GM18519 (cell line): ENCODE measurements at regions not wholly inside any gene's neighbourhood (a gene's known extent, or its start where the extent isn't known, plus 50 kb on each side); places are given as distances from the start of the nearest gene placed in this dataset.

Source experiments
- ATAC-seq: cut with Tn5 transposase; IDR thresholded peaks from one replicate; pipeline ENCODE4 v1.9.1; 2021; ENCODE audit warnings: mild to moderate bottlenecking, moderate library complexity; ENCODE audit not compliant: unreplicated experiment, low FRiP score

DNA sequence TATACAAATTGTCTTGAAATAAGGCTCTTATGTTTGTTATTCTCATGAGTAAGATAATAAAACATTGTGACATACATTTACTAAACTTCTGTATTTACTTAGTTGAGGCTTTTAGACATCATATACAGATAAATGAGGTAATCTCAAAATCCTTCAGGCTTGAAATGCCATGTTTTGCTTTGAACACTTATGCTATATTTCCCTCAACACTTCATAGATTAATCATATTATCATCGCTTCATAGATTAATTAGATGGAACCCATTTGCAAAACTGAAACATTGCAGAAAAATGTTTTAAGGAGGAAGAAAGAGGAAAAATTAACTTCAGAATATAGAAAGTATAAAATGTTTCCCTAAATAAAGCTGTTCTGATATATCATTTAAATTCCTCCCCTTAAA is 165.0 kb upstream of the CNTNAP2 start:
- ATAC-seq: no peak

DNA sequence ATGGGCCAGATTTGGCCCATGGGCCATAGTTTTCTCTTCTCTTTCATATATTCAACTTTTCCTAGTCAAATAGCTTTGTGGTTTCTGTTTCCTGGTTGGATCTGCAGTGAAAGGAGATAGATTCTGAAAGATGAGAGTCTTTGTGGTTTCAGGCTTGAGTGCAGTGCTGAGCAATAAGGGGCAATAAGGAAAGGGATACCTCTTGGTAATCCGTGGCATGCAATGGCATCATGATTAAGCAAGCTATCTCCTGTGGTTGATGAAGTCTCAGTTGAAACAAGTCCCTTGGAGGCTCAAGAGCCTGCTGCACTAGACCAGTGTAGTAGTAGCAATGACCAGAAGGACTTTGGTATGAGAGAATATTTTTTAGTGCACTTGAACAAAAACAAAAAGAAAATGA is 187.7 kb upstream of the CNTNAP2 start:
- no peak for ATAC-seq

DNA sequence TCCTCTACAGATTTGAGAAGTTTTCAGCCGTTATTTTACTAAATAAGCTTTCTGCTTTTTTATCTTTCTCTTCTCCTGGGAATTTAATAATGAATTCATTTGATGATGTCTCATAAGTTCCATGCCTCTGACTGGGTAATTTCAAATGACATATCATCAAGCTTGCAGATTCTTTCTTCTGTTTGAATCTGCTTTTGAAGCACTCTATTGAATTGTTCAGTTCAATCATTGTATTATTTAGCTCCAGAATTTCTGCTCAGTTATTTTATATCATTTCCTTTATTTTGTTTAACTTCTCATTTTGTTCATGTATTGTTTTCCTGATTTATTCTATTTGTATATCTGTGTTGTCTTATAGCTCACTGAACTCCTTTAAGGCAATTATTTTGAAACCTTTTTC is 196.9 kb upstream of the CNTNAP2 start:
- ATAC-seq: no peak

DNA sequence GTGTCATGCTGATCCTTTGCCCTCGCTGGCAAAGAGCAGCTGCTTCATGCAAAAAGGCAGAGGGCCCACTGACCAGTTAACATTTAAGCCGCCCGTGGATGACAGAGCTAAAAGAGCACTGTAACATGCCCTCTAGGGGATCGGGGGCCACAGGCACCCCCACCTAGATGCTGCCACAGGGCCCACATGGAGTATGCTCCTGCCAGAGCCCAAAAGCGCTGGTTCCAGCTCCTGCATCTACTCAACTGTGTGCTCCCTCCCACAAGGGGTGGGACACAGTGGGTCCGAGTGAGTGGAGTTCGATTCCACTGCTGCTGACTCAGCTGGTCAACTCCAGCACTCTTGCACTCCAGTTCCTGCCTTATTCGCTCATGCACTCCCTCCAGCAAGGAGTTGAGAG is 199.8 kb upstream of the CNTNAP2 start:
- no peak for ATAC-seq

DNA sequence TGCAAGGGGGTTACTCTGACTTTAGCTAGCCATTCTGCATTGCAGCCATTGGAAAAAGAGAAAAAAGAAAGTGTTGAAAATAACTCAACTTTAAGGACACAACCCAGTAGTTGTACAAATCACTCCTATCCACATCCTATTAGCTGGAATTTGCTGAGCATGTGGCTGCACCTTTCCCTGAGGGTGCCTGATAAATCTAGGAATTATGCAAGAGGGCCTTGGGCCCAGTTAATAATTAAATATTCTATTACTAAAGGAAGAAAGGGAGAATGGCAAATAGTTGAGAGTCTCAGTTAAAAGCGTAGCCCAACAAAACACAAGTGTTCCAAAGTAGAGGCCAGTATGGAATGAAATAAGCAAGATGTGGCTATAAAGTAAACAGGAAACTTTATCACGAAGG is 200.9 kb upstream of the CNTNAP2 start:
- no peak for ATAC-seq

DNA sequence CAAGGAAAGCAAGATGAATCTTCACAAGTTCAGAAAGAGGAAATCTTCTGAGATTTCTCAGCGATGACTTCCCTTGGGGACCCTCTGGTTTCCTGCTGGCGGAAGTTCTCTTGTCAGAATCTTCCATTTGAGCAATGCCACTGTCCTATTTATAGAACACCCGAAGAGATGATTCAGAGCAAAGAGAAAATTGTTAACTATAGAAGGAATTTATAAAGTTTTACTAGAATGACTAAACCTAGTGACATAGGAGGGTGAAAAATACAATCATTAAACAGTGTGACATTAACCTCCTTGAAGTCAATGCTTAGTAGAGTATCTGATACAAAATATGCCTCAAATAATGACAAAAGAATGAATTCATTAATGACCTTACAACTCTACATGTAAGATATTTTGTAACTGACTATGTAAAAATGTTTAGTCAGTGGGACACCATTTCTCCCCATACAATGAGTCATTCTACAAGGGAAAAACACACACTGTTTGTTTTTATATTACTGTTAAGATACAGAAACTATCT is 206.5 kb upstream of the CNTNAP2 start:
- ATAC-seq: no peak

DNA sequence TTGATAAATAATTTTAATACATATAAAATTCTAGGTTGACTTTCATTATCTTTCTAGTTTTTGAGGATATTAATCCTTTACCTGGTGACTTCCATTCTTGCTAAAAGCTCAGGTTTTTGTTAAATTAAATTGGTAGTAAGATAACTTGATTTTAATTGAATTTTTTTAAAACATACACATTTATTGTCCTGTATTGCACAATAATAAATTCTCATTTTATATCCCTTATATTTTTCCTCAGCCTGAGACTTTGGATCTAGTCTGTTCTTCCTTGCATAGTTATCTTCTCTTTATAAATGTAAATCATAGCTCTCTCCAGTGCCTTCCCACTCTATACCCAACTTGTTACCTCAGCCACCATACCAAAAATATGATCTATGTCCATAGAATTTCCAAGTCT is 212.9 kb upstream of the CNTNAP2 start:
- no peak for ATAC-seq

DNA sequence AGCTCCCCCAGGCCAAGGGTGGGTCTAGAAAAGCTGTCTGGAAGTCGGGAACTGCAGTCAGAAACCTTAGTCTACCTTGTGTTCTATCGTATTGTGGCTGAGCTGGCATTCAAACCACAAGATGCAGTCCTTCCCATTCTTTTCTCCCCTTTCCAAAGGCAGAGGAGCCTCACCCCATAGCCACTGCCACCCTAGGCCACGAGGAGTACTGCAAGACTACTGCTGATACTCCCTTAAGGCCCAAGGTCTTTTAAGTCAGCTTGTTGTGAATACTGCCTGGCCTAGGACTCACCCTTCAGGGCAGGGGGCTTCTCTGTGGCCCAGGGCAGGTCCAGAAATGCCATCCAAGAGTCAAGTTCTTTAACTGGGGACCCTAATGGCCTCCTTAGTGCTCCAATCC is 214.5 kb upstream of the CNTNAP2 start:
- ATAC-seq: no peak

DNA sequence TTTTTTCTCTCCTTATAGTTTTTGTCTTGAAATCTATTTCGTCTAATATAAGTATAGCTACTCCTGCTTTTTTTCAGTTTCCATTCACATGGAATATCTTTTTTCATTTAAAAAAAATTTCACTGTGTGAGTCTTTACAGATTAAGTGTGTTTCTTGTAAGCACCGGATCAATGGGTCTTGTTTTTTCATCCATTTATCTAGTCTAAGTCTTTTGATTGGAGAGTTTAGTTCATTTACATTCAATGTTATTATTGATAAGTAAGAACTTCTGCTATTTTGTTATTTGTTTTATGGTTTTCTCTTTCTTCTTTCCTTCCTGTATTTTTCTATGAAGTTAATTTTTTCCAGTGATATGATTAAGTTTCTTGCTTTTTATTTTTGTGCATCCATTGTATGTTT is 216.7 kb upstream of the CNTNAP2 start:
- ATAC-seq: no peak

DNA sequence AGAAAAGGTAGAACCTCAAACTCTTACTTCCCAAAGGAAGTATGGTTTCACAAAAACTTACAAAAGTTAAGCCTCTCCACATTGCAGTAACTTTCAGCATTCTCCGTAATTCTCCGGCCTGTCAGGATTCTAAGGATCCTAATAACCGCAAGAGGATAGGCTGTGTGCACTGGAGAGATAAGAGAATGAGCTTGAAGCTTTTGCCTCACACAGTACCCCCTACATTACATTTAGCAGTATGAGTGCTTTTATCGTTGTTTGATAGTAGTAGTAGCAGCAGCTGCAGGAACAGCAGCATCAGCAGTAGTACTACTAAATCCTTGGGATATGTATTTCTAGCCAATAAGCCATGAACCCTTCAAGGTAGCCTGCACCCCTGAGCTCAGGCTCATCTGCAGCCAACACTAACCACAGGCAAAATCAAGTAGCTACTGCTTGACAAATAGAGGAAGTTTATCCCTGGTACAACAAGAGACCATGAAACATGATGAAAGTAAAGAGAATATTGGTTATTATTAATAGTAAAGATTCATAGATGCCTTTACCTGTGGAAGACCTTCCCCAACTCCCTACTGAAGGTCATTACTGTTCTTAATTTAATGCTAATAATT is 222.6 kb upstream of the CNTNAP2 start:
- no peak for ATAC-seq

DNA sequence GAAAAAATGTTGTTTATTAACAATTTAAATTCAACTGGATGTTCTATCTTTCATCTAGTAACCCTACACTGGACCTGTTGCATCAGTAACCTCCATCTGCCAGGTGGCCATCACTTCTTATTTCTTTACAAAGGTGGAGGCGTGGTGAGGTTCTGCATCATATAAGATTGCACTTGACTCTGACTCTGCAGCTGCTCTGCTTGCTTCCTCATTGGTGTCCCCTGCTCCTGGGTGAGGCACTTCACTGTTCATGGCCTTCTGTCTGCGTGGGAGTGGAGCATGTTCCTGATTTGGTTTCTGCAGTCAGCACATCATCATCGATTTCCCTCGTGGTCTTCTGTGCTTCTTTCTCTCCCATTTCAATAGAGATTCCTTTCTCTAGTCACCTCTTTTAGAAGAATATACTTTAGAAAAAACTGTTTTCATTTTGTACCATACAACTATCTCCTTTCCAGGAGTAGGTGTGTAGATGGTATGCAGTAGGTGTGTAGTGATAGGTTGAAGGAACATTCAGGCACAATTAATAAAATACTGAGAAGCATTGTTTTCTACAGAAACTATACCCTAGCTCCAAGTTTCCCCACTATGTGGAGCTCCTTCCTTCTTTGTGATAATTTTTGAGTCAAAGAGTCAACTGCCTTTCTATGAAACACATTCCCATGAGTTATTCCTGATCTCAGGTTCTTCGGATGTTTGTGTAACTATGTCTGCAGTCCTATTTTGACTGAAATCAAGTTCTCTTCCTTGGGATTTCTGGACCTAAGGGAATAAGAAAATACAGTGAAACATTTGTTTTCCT is 231.7 kb upstream of the CNTNAP2 start:
- no peak for ATAC-seq

DNA sequence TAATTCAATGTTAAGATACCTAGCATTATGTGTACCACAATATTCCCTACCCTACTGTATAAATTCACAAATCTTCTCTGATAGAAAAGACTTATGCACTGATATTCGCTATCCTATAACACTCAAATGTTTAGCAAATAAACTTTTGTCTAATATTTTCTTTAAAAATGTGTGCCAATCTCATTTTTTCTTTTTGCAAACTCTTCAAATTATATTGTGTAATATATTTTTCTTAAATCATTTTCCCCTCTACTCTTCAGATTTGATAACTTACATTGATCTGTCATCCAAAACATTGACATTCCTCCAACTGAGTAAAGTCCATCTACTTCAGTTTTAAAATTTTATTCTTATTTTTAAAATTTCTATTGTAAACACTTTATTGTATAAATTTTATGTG is 240.2 kb upstream of the CNTNAP2 start:
- ATAC-seq: no peak

DNA sequence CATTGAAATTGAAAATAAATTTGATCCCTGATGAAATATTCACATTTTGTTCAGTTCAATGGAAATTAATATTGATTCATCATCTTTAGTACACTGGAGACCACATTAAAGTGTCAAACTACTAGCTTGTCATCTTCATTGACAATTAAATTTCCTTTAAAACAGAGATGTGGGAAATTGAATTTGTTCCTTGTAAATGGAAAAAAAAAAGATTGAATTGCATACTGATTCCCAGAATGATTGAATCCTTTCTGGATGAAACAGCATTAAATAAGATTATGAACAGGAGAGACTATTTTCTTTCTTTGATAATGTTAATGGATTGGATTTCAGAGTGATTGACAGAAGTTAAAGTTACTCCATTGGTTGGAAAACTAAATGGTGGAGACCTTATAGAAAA is 241.3 kb upstream of the CNTNAP2 start:
- ATAC-seq: no peak

DNA sequence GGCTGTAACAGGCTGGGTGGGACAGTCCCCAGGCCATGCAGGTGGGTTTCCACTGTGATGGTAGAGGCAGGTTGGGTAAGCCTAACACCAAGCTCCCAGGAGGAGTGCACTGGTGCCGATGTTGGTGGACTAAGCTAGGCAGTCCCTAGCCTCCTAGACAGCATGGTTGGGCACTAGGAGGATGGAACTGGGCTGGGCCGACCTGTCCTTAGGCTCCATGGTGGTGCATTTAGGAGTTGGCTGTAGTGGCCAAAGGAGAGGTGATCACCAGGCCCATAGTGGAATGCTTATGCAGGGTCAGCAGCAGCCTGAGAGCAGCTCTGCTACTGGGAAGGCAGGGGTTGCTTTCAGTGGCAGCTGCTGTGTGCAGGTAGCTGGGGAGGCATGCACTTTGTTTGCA is 247.7 kb upstream of the CNTNAP2 start:
- ATAC-seq: no peak

DNA sequence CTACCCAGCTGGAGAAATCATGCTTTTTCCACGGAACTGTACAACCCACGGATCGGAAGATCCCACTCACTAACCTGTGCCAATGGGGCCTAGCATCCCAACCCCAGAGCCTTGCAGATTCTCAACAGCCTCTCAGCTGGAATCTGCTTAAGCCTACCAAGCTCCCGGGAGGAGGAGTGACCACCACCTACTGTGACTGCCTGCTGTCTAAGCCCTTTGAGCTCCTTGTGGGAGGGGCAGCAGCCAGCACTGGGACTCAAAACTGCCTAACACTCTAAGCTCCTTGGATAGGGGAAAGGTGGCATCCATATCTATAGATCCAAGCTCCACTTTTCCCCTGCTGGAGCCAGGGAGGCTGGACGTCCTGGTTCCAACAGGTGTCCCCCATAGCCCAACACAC is 254.4 kb upstream of the CNTNAP2 start:
- ATAC-seq: no peak

DNA sequence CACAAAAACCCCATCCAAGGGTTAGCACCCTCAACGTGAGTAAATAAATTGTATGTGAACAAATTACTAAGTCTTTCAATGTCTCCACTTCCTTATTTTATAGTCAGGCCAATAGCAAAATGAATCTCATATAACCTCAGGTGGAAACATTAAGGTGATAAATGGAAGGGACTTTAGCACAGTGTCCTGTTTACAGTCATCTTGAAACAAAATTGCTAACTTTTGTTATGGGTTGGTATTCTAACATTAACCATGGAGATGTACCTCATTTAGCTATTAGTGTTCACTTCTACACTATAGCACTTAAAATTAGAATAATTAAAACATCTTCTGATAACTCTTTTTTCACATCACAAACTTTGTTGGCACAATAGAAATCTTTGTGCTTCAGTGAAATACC is 255.8 kb upstream of the CNTNAP2 start:
- no peak for ATAC-seq

DNA sequence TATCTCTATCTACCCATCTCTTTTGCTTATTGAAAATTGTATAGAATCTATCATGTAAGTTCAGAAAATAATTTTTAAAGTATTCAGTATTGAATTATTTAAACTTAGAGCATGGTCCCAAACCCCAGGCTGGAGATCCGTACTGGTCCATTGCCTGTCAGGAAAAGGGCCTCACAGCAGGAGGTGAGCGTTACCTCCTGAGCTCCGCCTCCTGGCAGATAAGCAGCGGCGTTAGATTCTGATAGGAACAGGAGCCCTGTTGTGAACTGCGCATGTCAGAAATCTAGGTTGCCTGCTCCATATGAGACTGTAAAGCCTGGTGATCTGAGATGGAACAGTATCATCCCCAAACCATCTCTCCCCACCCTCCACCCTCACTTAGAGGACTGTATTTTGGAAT is 266.0 kb upstream of the CNTNAP2 start:
- no peak for ATAC-seq

DNA sequence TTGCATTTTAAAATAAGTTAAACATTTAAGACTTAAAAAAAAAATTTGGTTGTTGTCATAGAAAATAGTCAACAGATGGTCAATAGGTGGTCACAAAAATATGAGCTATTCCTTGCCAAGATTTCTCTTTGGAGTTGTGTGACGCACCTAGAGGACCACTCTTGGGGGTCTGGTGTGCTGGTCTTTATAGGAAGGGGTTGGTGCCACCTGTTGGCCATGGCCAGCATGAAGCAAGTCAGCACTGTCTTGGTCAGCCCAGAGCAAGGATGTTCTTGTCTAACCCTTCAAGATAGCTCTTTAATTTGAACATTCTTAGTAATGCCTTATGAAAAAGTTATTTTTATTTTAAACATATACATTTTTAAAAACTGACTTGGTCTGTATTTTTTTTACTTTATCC is 267.9 kb upstream of the CNTNAP2 start:
- no peak for ATAC-seq

DNA sequence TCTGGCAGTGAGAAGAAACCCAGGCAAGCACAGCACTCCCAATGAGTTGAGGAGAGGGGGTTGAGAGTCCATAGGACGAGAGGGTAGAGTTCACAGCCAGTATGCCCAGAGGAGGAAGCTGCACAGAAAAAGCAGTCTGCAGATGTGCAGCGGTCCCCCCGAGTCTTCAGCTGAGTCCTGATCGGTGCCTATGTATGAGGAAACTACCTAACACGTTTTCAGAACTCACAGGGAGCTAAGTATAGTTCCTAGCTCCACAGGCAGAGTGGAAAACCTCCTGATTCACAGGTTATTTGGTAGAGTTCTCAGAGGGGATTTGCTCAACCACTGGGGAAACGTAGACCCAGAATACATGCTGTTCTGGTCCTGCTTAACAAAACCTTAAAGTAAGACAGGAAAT is 271.3 kb upstream of the CNTNAP2 start:
- no peak for ATAC-seq

DNA sequence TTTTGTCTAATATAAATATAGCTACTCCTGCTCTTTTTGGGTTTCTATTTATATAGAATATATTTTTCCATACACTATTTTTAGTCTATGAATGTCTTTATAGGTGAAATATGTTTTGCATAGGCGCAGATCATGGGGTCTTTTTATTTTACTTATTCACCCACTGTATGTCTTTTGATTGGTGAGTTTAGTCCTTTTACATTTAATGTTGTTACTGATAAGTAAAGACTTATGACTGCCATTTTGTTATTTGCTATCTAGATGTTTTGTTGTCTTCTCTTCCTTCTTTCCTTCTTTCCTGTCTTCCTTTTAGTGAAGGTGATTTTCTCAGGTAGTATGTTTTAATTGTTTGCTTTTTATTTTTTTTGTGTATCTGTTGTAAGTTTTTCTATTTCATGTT is 276.8 kb upstream of the CNTNAP2 start:
- ATAC-seq: no peak

DNA sequence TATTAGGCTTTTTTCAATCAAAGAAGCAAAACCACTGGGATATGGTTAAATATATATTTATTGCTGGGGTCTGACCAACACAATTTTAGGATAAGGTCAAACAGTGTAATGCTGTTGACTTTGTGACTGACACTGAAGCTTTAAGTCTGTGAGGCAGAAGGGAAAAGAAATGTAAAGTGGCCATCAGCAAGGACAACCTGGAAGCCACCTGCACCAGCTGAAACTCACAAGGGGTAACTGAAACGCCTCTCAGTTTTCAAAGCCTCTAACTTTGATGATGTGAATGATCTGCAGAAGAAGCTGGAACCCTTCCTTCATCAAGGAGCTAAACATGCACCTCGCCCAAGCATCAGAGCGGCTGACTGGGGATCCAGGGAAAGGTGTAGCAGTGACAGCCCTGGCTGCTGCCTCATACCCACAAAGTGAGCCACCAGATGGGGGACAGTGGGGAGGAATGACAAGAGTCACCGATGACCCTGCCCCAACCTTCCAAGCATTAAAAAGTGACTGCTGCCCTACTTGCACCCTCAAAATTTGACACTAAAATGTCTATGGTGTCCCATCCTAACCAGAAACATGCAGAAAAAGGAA is 284.9 kb upstream of the CNTNAP2 start:
- no peak for ATAC-seq

DNA sequence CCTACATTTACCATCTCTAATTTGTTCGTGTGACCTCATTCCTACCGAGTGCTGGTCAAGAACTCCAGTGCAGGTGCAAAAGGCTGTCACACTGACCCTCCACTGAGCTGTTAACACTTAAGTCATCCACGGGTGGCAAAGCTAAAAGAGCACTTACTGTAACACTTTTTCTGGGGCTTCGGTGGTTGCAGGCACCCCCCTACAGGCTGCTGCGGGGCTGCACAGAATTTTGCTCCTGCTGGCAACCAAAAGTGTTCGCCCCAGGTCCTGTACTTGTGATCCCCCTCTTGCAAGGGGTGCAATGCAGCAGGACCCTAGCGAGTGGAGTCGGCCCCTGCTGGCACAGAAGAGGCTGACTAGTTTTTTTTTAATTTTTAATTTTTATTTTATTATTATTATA is 298.9 kb upstream of the CNTNAP2 start:
- ATAC-seq: no peak
